GM19372 (cell line): ENCODE measurements at regions not wholly inside any gene's neighbourhood (a gene's known extent, or its start where the extent isn't known, plus 50 kb on each side); places are given as distances from the start of the nearest gene placed in this dataset.

Source experiments
- ATAC-seq: cut with Tn5 transposase; IDR thresholded peaks from one replicate; pipeline ENCODE4 v1.9.1; 2021; ENCODE audit warnings: mild to moderate bottlenecking, low read depth, moderate library complexity; ENCODE audit not compliant: unreplicated experiment

DNA sequence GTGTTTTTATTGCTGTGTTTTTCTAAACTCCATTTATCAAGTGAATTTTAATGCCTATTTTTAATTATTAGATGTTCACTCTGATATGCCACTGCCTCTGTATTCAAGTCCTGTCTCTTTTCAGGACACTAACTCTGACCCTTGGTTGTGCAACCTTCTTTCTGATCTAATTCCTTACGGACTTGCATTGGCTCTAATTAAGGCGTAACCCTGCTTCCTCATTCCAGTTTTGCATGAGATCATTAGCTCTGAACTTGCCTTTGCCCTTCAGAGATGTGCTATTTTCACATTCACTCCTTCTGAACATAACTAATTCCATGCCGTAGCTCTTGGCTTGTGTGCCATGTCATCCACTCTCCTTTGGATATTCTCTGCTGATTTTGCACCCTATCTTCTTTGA is 162.5 kb upstream of the TMEFF2 start:
- ATAC-seq: no peak

DNA sequence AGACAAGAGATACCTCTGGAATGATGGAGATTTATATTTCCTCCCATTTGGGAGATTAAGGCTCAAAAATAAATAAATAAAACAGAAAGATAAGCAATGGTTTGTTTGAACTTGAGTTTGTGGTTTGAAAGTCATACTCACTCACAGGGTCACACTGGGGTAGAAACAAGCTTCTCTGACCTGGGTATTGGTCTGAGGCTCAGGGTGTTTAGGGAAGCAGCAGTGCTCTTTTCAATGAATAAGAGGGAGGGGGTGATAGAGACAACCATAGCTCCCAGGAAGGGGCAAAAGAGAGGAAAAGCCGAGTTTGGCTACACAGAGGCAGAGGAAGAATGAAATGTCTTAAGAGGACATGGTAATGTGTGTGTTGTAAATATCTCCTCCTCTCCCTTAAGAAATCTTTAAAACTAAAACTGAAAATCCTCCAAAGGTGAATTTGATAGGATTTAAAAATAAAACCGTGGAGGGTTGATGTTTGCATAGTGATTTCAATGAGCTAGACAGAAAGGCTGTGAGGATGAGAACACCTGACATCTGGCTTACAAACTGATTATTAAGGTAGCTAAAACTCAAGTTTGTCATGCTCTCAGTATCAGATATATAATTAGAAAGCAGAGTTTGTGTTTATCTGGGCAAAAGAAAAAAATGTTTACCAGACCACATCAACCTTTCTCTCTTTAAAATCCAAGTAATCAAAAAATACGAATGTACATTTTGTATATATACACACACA is 159.9 kb upstream of the TMEFF2 start:
- ATAC-seq: no peak

DNA sequence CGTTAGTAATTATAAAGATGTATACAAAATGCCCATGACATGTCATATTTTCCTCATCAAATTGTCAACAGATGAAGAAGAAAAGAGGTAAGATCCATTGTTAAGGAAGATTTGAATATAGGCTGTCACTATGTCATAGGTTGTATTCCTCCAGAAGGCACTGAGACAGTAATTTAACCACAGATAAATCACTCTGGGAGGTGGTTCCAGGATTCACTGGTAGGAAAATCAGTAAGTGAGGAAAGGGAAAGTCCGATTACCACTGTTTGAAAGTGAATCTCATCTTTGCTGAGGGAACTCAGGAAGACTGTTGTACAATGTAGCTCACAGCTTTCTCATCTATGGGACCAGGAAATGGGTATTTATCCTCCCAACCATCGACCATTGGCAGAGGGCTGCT is 152.8 kb upstream of the TMEFF2 start:
- no peak for ATAC-seq

DNA sequence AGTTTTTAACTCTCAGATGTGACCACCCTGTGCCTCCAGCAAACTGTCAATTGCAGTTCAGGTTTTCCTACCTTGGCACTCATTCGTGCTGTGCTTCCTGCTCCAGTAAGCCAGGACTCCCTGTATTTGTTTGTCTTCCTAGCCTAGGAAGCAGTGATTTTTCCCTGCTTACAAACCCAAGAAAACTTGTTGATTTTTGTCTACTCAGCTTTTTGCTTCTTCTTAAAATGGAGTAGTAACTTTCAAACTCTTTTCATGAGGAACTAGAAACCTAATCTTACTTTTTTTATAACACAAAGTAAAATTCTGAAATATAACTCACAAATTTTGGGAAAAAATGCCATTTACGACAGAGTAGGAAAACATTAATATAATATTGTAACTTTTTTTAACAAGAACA is 150.6 kb upstream of the TMEFF2 start:
- no peak for ATAC-seq

DNA sequence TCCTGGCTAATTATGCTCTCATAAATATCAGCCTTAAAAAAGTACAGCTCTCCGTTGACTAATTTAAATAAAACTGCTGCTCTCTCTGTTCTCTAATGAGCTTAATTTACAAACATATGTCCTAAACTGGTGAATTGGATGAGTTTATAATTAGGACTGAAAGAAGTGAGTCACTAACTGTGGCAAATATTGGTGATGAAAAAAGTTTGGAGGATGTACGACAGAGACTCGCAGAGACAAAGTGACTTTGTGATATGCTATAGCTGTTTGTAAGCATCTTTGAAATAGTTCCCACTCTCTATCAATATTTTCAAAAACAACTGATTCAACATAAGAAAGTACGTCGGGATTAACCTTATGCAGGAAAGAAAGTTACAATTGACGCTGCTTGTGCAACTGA is 138.9 kb upstream of the TMEFF2 start:
- ATAC-seq: no peak

DNA sequence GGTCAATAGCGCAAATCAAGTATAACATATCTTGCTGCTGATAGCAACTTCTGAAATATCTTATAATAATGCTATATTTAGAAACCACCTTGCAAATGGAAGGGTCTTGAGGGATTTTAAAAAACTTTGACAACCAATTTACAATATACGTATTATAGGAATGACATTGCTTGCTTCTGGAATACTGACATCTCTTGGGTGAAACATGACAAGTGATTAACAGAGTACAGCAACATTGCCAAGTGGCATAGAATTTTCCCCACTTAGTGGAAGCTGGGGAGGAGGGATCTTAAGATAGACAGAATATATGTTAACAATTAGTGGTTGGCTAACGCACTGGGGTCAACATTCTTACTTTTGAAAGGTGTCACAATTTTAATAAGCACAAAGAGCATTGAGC is 133.6 kb upstream of the TMEFF2 start:
- no peak for ATAC-seq

DNA sequence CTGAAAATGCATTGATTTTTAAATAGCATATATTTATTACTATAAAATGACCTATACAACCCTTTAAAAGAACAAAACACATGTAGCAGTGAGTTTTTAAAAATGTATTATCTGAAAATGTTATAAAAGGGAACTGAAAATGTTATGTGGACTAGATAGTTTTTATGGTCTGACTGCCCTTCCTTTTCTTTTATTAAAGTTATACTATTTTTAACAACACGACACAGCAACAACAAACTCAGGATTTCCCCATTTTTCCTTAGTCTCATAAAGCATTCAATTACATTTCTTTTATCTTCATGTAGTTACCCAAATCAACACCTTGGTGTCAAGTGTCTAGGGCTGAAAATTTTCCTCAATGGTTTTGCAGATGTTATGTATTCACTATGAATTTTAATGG is 132.8 kb upstream of the TMEFF2 start:
- no peak for ATAC-seq

DNA sequence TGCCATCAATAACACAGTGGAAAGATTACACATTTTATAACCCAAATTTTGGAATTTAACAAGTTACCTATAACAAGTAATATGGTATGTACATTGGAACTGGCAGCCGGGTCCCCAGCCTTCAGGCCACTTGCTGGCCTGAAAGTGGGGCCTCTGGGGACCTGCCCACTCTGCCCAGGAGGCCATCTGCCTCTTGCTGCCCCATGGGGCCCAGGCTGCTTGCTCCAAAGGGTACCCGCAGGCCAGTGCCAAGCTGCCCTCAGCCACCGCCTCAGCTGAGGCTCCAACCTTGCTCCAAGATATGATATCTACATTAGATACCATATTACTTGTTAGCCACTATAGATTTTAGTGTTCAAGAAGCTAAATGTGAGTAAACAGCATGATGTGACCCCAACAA is 120.8 kb upstream of the TMEFF2 start:
- no peak for ATAC-seq

DNA sequence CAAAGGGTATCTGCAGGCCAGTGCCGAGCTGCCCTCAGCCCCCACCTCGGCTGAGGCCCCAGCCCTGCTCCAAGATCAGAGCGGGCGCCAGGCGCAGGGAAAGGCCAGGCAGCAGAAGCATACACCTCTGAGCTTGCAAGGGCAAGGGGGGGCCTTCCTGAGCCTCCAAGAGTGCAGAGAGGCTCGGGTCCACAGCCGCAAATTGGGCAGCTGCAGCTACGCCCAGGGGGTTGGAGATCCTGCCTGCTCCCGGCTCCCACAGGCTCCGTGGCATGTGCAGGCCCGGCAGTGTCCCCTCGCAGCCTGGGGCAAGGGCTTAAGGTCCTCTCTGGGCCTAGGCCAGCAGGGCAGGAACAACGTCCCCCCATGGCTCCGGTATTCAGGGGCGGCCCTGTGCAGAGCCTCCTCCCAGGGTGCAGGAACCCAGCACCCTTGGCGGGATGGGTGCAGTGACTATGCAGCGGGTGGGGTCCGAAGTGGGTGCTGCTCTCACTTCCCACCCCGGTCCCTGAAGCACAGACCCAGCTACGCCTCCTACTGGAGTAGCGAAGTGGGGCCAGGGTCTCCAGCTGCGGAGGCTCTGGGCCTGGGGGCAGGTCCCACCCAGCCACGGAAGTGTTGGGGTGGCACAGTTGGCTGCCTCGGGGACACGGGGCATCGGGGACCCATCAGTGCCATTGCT is 120.2 kb upstream of the TMEFF2 start:
- no peak for ATAC-seq

DNA sequence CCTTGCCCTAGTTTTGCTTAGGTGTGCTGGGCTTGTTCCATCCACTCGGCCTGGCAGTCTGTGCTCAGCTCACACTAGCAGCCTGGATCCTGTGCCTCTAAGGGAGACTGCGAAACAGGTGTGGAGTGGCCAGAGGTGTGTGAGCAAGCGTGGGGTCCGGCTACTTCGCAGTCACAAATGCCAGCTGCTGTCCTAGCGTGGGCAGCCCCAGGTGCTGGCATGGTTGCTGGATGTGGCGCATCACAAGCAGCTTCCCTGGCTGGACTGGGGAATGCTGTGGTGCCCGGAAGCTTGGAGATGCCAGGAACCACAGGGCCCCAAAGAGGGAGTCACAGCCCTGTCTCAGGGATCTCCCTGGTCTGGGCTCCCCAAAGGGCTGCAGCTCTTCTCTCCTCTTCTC is 119.0 kb upstream of the TMEFF2 start:
- ATAC-seq: no peak

DNA sequence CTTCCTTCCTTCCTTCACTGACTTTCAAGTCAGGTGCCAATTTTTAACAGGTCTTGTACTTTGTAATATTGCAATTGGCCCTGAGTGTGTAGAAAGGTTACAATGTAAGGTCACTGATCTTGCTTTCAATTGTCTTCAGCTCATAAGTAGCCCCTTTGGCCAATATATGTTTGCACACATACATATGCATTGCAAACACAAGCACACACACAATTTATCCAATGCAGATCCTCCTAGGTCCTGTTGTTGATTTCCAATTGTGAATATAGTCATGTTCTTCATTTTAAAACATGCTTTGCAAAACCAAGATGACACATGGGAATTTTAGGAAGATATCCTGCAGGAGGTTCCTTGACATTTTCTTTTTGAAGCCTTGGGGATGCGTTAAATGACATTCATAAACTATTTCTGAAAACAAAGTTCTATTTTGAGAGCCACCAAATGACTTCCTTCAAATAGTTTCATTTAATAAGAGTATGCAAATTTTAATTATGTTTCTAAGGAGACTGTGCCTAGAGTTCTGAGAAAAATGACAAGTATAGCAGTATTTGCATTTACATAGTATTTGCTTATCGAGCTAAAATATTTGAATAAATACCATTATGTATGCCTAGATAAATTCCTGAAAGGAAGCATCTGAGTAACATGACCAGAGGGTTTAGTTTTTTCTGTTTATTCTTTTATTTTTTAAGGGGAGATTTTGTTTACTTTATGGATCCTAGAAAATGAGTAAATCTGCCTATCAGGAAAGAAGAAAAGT is 117.1 kb upstream of the TMEFF2 start:
- no peak for ATAC-seq

DNA sequence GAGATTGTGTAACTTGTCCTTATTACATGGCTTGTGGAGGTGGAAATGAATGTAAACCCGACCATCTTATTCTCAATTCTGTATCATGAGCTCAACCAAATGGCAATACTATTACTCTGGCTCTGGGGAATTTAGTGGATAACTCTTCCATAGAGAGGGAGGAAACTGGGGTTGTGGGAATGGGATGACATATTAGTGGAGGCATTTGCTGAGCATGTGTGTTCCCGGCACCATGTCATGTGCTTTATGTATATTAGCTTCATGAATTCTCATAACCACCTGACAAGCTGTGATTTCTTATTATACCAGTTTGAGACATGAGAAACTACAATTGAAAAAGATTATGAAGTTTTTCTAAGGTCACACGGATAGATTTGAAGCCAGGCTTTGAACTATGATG is 112.8 kb upstream of the TMEFF2 start:
- ATAC-seq: no peak

DNA sequence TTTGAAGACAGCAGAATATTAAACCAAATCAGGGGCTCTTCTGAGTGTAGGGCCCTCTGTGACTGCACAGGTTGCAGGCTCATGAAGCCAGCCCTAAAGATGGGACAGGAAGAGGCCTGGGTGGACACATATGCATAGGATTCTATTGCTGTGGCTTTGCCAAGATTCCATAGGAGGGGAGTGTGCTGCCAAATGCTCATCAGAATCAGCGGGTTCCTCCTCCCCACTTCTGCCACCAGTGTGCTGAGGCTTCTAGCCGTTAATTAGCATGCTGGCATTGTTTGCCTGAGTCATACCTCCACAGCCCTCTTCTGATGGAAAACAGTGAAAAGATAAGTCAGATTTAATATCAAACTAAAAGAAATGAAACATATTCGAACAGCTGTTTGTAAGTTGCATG is 103.9 kb upstream of the TMEFF2 start:
- no peak for ATAC-seq

DNA sequence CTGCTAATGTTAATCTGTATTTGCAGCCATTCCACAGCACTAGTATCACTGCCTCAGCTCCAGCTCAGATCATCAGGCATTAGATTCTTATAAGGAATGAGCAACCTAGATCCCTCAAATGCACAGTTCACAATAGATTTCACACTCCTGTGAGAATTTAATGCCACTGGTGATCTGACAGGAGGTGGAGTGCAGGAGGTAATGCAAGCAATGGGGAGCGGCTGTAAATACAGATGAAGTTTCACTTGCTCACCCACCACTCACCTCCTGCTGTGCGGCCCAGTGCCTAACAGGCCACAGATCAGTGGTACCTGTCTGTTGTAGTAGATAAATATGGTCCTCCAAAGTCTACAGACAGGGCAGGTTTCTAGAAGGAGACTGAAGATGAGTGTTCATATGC is 97.7 kb upstream of the TMEFF2 start:
- ATAC-seq: no peak

DNA sequence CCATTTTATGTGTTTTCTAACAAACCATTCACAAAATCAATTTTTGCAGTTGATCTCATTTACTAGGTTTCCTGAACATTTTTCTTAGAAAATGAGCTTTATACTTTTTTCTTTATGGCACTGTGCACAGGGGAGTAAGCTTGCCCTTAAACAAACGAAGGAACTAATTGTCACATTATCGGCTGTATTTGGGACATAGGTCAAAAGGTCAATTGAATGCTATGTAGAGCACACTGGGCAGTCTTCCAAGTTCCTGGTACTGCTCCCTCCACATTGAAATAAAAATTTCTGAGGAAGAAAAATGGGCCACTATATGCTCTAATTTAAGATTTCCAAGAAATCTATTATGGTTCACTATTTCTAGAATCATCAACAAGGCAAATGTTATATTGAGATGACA is 93.6 kb upstream of the TMEFF2 start:
- no peak for ATAC-seq

DNA sequence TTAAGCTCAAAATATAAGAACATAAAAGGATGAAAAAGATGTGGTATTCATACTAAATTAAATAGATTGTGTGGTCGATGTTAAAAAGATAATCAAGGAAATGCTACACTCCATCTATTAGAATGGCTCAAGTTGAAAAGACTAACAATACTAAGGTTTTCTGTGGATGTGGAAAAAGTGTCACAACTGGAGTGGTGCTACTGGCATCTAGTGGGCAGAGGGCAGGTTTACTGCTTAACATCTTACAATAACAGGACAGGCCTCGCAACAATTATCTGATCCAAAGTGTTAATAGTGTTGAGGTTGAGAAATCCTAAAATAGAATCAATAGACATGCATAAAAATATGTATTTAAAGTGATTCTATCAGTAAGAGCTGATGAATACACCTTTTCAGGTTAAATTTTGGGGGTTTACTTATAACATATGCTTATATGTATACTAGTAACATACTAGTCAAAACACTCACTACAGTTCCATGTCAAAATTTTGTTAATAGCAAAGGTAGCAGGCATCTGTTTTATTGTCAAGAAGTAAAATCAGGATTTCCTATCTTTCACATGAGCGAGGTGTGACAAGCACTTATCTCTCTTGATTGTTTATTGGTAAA is 91.5 kb upstream of the TMEFF2 start:
- ATAC-seq: no peak

DNA sequence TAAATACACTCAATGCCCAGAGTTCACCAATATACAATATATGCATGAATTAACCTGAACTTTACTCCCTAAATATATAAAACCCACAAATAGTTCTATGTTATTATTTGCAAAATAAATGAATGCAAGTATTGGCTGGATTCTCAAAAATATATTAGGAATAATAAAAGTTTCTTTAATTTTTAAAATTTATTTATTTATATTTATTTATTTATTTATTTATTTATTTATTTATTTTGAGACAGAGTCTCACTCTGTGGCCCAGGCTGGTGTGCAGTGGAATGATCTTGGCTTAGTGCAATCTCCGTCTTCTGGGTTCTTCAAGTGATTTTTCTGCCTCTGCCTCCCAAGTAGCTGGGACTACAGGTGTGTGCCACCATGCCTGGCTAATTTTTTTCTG is 88.7 kb upstream of the TMEFF2 start:
- ATAC-seq: no peak

DNA sequence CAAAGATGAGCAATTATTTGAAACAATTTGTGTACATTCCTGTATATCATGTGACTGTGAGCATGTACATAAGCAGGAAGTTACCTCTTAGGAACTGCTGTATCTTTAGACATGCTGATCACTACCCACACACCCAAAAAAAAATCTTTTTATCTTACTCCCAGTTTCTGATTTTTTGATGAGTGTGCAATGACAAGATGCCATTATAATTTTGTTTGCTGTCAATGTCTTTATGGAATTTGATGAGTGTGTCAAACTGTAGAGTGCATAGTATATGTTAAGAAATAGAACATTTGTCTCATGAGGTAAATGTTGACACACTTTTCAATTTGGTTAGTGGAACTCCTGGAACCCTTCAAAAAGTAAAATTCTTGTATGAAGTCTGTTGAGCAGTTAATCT is 84.0 kb upstream of the TMEFF2 start:
- no peak for ATAC-seq

DNA sequence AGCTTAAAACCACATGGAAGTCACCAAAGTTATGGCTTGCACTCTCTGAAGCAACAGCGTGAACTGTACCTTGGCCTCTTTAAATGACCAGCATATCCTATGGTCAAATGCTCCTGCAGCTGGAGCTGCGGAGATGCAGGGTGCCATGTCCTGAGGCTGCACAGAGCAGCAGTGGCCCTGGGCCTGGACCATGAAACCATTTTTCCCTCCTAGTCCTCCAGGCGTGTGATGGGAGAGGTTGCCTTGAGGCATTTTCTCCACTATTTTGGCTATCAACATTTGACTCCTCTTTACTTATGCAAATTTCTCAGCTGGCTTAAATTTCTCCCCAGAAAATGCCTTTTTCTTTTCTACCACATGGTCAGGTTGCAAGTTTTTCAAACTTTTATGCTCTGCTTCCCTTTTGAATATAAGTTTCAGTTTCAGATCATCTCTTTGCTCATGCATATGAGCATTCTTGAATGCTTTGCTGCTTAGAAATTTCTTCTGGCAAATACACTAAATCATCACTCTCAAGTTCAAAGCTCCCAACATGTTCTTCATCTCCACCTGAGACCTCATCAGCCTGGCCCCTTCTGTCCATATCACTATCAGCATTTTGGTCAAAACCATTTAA is 82.9 kb upstream of the TMEFF2 start:
- no peak for ATAC-seq

DNA sequence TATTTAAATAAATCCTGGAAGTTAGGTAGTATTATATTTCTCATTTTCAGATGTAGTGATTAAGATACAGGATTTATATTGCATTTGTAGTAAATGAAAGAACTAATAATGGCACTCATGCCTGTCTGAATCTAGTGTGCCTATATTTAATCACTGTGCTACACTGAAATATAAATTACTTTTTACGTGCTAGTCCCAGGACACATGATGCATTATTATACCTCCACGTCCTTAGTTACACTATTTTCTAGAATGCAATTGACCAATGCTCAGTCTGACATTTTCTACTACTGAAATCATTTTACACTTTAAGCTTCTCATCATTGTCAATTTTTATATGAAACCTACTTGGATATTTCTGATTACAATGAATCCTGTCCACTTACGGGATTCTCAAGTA is 80.9 kb upstream of the TMEFF2 start:
- no peak for ATAC-seq

DNA sequence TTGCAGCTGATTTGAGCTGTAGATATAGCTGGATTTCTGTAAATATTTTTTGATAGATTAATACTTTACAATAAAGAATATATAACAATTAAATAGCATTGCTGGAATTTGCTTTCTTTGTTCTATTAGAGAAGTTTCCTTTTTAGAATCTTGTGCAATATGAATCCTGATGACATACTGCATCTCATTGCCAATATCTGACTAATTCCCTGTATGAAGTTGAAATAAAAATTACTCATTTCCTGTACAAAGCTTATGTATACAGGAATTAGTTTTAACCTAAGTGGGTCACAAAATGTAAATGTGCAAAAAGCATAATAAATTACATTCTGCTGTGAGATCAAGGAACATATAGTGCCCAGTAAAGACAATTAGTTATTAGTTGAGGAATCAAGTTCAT is 72.8 kb upstream of the TMEFF2 start:
- ATAC-seq: no peak
